ENCODE measurements at regions not wholly inside any gene's neighbourhood (a gene's known extent, or its start where the extent isn't known, plus 50 kb on each side); places are given as distances from the start of the nearest gene placed in this dataset.

DNA sequence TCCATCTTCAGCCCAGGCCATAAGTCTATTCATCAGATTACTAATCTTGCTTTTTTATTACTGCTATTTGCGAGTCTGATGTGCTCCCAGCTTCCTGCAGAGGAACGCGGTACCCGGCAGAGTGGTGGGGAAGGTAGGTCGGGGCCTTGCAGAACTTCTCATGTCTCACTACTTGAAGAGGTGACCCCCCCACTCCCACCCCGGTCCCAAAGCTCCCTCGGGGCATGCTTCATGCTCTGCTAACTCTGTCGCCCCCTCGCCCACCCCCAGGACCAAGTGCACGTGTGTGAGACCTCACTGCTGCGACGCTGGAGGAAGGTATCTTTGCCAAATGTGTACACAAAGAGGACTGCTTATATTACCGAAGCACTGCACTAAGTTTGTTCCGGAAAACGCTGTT is 129.4 kb upstream of the RAB12 start:
- H3K36me3 Mint-ChIP-seq (ENCODE audit: insufficient read depth) = no peaks in the 10 kb centered on the region
- H3K27ac Mint-ChIP-seq = no peak overlapping the region
- ATAC-seq (replicated peaks) (no peak), DNase-seq (no peak)
- H3K4me1 Mint-ChIP-seq (ENCODE audit: low read depth in 2 of 2) = peaks cover 5 to 6% of the 10 kb centered on the region in 2 donors
- H3K9me3 Mint-ChIP-seq = no peaks in the 10 kb centered on the region
- H3K4me3 Mint-ChIP-seq = no peak overlapping the region
- peaks cover 34 to 39% of the 10 kb centered on the region in 2 donors for H3K27me3 Mint-ChIP-seq

DNA sequence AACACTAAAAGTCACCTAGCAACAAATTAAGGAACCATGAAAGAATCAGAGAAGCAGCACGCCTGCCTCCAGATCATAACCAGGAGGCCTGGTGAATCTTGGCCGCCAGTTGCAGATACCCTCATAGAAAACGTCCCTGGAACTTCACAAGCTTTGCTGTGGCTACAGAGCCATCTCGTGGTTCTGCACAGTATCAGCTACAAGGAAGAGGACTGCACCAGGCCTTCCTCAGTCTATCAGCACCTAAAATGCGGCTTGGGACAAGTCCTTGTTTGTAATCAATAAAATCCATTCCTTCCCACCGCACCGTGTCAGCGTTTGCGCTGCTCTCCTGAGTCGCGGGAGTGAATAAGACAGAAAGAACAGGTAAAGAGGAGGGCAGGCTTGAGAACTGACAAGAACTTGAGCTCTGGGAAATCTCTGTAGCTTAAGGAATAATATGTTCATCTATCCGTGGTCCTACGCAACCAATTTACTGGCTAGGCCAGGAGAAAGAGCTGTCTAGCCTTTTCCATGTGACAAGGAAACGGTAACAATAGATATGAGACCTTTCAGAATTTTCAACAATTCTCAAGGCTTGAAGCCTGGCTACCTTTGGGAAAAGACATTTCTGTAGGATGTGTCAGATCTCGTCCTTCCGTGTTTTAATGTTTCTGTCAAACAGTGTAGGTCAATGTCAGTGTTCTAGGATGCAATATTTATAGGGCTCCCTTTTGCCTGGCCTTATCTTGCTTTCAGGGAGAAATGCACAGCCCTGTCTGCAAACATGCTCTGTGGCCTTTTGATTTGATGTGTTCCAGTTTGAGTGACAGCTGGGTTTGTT is 128.5 kb upstream of the RAB12 start:
- Mint-ChIP-seq H3K4me3 (no peak overlapping the region), H3K27me3 (peaks cover 35 to 39% of the 10 kb centered on the region in 2 donors), H3K9me3 (no peaks in the 10 kb centered on the region), H3K27ac (no peak overlapping the region), H3K4me1 (ENCODE audit: low read depth in 2 of 2) (peaks cover 5 to 6% of the 10 kb centered on the region in 2 donors), H3K36me3 (ENCODE audit: insufficient read depth) (no peaks in the 10 kb centered on the region)
- ATAC-seq (replicated peaks) = no peak
- DNase-seq = no peak

DNA sequence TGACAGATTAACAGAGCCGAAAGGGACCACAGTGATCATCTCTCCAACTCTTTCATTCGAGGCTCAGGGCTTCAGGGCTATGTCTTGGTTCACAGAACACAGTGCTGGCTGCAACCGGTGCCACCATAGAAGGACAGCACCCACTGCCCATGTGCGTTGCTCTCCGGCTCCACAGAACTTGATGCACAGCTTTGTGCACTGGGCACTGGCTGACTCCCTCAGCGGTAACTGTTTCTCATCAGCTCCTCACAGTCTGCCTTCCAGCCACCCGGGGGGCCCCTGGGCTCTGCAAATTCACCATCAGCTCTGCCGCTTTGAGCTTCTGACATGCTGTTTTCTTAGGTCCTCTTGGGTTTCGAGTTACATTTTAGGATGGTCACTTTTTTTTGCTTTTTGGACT is 124.3 kb upstream of the RAB12 start:
- no peak for ATAC-seq (replicated peaks)
- no peaks in the 10 kb centered on the region for H3K4me1 Mint-ChIP-seq (ENCODE audit: low read depth in 2 of 2)
- H3K4me3 Mint-ChIP-seq = no peak overlapping the region
- H3K36me3 Mint-ChIP-seq (ENCODE audit: insufficient read depth) = no peaks in the 10 kb centered on the region
- H3K27ac Mint-ChIP-seq = no peak overlapping the region
- H3K9me3 Mint-ChIP-seq = no peaks in the 10 kb centered on the region
- H3K27me3 Mint-ChIP-seq = peaks cover 17 to 33% of the 10 kb centered on the region in 2 donors
- DNase-seq = no peak

DNA sequence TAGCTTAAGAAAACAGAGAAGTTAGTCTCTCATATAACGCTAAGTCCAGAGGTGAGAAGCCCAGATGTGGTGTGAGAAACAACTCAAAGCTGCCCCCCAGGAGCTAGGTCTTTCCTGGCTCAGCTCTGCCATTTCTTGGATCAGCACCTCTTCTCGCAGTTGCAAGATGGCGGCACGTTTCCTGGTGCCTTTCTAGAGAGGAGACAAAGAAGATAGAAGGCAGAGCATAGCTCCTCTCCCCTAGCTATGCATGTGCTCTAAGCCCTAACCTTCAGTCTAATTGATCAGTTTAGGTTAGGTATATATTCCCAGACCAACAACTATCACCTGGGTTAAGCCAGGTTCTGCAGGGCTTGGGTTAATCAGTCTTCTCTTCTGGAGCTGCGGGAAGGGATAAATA is 119.5 kb upstream of the RAB12 start:
- Mint-ChIP-seq H3K4me3 (no peak overlapping the region), H3K4me1 (ENCODE audit: low read depth in 2 of 2) (no peaks in the 10 kb centered on the region), H3K9me3 (no peaks in the 10 kb centered on the region), H3K36me3 (ENCODE audit: insufficient read depth) (no peaks in the 10 kb centered on the region), H3K27me3 (peaks cover 25 to 38% of the 10 kb centered on the region in 2 donors), H3K27ac (no peak overlapping the region)
- ATAC-seq (replicated peaks) (no peak), DNase-seq (no peak)

DNA sequence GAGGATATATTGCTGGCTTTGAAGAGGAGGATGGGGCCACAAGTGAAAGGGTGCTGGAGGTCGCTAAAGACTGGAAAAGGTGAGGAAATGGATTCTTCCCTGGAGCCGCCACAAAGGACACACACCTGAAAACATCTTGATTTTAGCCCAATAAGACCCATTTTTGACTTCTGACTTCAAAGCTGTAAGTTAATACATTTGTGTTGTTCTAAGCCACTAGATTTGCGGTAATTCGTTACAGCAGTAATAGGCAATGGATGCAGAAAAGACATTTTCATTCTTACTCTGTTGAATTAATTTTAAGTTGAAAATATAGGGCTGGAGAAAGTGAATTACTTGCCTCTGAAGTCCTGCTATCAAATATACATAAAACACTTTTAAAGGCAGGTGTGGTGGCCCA is 117.7 kb upstream of the RAB12 start:
- ATAC-seq (replicated peaks) (no peak), DNase-seq (no peak)
- Mint-ChIP-seq H3K27me3 (peaks cover 25 to 37% of the 10 kb centered on the region in 2 donors), H3K4me1 (ENCODE audit: low read depth in 2 of 2) (peaks cover 0 to 4% of the 10 kb centered on the region in 2 donors), H3K9me3 (no peaks in the 10 kb centered on the region), H3K4me3 (no peak overlapping the region), H3K36me3 (ENCODE audit: insufficient read depth) (no peaks in the 10 kb centered on the region), H3K27ac (no peak overlapping the region)

DNA sequence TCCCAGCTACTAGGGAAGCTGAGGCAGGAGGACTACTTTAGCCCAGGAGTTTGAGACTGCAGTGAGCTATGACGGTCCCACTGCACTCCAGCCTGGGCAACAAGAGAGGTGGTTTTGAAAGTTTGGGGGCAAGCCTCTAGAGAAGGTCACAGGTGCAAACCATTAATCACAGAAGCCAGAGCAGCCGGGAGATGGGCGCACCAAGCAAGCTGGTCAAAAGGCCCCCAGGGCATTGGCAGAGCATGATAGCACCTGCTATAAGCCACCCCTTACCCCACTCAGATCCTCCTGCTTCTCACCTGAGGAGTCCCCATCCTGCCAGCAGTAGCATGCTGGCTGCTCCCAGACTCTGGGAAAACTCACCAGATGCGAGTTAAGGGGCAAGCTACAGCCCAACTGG is 116.1 kb upstream of the RAB12 start:
- H3K4me1 Mint-ChIP-seq (ENCODE audit: low read depth in 2 of 2) = peaks cover 0 to 4% of the 10 kb centered on the region in 2 donors
- no peaks in the 10 kb centered on the region for H3K9me3 Mint-ChIP-seq
- no peak overlapping the region for H3K27ac Mint-ChIP-seq
- H3K27me3 Mint-ChIP-seq = peaks cover 26 to 37% of the 10 kb centered on the region in 2 donors
- DNase-seq (no peak), ATAC-seq (replicated peaks) (no peak)
- no peak overlapping the region for H3K4me3 Mint-ChIP-seq
- no peaks in the 10 kb centered on the region for H3K36me3 Mint-ChIP-seq (ENCODE audit: insufficient read depth)

DNA sequence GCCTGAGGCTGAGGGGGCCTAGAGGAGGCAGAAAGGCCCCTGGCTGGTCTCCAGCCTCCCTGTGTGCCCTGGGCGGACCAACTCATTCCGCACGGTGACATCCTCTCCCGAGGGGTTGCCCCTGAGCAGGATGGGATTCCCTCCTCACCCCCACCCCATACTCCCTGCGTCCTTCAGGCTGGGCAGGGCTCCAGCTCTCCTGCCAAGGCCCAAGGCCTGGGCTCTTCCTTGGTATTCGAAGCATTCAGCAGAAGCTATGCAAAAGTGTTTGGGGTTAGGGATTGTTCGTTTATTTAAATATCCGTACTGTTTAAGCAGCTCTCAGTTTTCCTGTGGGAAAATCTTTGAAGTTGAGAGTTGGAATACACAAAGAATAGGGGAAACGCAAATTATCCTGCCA is 113.1 kb upstream of the RAB12 start:
- Mint-ChIP-seq H3K27me3 (peaks cover 24 to 49% of the 10 kb centered on the region in 2 donors), H3K4me1 (ENCODE audit: low read depth in 2 of 2) (peaks cover 0 to 4% of the 10 kb centered on the region in 2 donors), H3K36me3 (ENCODE audit: insufficient read depth) (peaks cover 3% of the 10 kb centered on the region), H3K4me3 (no peak overlapping the region), H3K9me3 (no peaks in the 10 kb centered on the region), H3K27ac (no peak overlapping the region)
- DNase-seq = no peak
- no peak for ATAC-seq (replicated peaks)

DNA sequence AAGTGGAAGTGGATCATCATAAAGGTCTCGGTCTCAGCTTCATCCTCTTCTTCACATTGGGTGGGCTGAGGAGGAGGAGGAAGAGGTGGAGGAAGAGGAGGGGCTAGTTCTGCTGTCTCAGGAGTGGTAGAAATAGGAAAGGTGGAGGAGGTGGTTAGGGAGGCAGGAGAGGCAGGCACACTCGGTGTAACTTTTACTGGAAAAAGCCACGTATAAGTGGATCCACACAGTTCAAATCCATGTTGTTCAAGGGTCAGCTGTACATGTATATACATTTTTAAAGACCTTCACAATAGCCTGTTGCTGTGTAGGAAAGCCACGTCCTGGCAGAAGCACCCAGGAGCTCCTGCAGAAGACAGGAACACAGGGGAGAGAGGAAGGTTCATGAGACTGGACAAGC is 110.3 kb upstream of the RAB12 start:
- peaks cover 0 to 4% of the 10 kb centered on the region in 2 donors for H3K4me1 Mint-ChIP-seq (ENCODE audit: low read depth in 2 of 2)
- peaks cover 27 to 56% of the 10 kb centered on the region in 2 donors for H3K27me3 Mint-ChIP-seq
- H3K9me3 Mint-ChIP-seq = no peaks in the 10 kb centered on the region
- H3K27ac Mint-ChIP-seq = no peak overlapping the region
- no peak overlapping the region for H3K4me3 Mint-ChIP-seq
- peaks cover 3% of the 10 kb centered on the region for H3K36me3 Mint-ChIP-seq (ENCODE audit: insufficient read depth)
- ATAC-seq (replicated peaks) (no peak), DNase-seq (no peak)

DNA sequence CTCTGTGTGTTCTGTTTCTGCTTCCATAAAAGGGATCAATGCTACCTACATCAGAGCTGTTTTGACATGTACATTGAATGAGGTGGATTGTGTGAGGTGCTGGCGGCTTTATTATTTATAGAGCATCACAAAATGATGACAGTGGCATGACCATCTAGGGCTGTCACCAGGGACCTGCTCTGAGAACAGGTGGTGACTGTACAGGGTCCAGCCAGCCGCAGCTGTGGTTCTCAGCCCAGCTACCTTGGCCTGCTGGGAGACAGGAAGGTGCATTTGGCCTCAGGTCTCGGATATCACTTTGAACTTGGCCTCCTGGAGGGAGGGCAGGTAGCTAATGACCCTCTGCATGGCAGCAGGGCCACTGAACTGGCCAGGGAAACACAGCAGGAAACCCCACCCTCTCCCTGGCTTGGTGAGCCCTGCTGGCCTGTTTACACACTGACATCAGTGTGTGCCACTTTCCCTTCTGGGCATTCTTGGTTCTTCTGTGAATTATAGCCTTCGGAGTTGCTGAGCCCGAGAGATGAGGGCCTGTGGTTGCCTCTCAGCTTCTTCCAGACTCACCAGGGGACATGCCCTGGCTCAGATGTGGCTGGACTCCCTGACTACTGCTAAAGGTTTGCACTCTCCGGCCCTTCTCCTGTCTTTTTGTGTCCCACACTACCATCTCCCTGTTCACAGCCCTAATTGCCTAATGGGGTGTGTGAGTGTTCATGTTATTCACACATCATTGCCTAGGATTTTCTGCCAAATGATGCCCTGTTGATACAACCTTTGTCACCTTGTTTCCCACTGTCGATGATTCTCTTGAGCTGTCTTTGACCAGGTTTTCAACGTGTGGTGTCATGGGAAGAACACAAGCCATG is 109.2 kb upstream of the RAB12 start:
- Mint-ChIP-seq H3K27ac (no peak overlapping the region), H3K27me3 (peaks cover 36 to 62% of the 10 kb centered on the region in 2 donors), H3K4me3 (no peak overlapping the region), H3K4me1 (ENCODE audit: low read depth in 2 of 2) (peaks cover 0 to 4% of the 10 kb centered on the region in 2 donors), H3K36me3 (ENCODE audit: insufficient read depth) (peaks cover 5% of the 10 kb centered on the region), H3K9me3 (peaks cover 0 to 2% of the 10 kb centered on the region in 2 donors)
- DNase-seq (no peak), ATAC-seq (replicated peaks) (no peak)

DNA sequence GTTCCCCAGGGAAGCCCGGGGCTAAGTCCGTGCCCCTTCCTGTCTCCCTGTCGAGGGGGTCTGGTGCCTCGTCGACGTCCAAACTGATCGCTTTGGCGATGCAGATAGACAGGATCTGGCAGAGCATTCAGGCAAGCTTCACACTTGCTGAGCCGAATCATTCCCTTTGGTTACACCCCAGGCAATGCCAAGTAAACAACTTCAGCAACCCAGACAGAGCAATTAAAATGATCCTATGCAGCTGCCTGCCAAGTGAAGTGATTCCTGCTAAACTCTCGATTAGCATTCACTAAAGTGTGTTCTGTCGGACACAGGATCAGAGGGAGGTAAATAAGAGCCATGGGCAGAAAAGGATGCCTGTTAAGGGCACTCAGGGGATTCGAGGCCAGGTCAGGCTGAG is 108.2 kb upstream of the RAB12 start:
- peaks cover 32 to 59% of the 10 kb centered on the region in 2 donors for H3K27me3 Mint-ChIP-seq
- ATAC-seq (replicated peaks) = no peak
- DNase-seq = no peak
- peaks cover 7% of the 10 kb centered on the region for H3K36me3 Mint-ChIP-seq (ENCODE audit: insufficient read depth)
- no peaks in the 10 kb centered on the region for H3K4me1 Mint-ChIP-seq (ENCODE audit: low read depth in 2 of 2)
- H3K9me3 Mint-ChIP-seq = peaks cover 0 to 2% of the 10 kb centered on the region in 2 donors
- H3K27ac Mint-ChIP-seq = no peak overlapping the region
- H3K4me3 Mint-ChIP-seq = no peak overlapping the region

DNA sequence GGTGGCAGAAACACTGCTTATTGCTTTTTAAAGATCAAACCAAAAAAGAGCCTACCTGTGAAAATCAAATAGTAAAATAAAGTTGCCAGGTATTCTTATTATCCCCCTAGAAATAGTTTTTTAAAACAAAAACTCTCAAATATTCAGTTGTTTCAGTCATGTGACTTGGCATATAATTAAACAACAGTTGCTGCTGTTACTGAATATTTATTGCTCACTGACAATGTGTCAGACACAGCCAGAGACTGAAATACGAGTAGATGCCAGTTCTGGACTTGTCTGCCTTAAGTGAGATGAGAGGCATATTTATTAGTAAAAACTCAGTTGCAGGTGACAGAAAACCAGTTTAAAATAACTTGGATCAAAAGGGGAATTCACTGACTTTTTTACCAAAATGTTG is 106.0 kb upstream of the RAB12 start:
- Mint-ChIP-seq H3K4me3 (no peak overlapping the region), H3K36me3 (ENCODE audit: insufficient read depth) (peaks cover 7% of the 10 kb centered on the region), H3K4me1 (ENCODE audit: low read depth in 2 of 2) (no peaks in the 10 kb centered on the region), H3K27ac (no peak overlapping the region), H3K27me3 (peaks cover 28 to 64% of the 10 kb centered on the region in 2 donors), H3K9me3 (peaks cover 0 to 2% of the 10 kb centered on the region in 2 donors)
- ATAC-seq (replicated peaks) = no peak
- no peak for DNase-seq

DNA sequence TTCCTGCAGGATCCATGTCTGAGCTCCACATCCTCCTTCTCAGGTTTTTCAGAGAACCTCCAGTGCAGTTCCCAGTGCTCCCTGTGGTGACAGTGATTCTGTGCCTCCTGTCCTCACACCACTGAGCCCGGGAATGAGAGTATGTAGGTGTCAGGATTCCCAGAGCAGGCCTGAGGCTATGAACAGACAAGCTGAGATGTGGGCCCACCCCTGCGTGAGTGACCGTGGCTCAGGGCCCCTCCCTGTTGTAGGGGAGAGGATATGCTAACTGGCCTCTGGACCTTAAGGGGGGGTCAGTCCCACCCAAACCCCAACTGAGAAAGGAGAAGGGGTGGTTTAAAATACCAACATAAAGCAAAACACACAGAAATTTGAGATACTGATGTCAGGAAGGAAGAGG is 104.8 kb upstream of the RAB12 start:
- Mint-ChIP-seq H3K27ac (no peak overlapping the region), H3K4me1 (ENCODE audit: low read depth in 2 of 2) (no peaks in the 10 kb centered on the region), H3K4me3 (no peak overlapping the region), H3K27me3 (peaks cover 28 to 53% of the 10 kb centered on the region in 2 donors), H3K9me3 (peaks cover 0 to 2% of the 10 kb centered on the region in 2 donors), H3K36me3 (ENCODE audit: insufficient read depth) (peaks cover 6% of the 10 kb centered on the region)
- no peak for DNase-seq
- ATAC-seq (replicated peaks) = no peak

DNA sequence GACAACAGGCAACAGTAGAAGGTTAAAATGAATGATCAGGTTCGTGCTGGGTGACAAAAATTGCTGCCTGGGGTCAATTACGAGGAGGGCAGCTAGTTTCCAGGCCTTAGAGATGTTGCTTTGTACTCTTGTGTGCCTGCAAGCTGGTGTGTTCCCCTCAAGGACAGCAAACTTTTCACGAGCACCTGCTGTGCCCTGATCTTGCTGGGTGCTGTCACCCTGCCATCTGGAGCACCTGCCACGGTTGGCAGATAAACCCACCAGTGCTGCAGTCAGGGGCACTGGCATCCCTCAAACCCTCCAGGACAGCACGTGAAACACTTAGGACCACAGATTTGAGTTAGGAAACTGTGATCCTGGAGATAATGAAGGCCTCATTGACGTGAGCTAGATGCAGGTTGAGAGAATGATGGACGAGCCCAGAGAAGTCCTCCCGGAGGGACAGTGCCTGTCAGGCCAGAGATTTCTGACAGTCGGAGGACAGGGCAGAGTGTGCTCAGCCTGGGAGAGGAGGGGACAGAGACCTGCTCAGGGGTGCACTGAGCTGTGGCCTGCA is 104.3 kb upstream of the RAB12 start:
- Mint-ChIP-seq H3K36me3 (ENCODE audit: insufficient read depth) (peaks cover 6% of the 10 kb centered on the region), H3K9me3 (peaks cover 0 to 2% of the 10 kb centered on the region in 2 donors), H3K4me3 (no peak overlapping the region), H3K27ac (no peak overlapping the region), H3K27me3 (peaks cover 28 to 50% of the 10 kb centered on the region in 2 donors), H3K4me1 (ENCODE audit: low read depth in 2 of 2) (no peaks in the 10 kb centered on the region)
- ATAC-seq (replicated peaks) = no peak
- no peak for DNase-seq
